CD4-positive, alpha-beta T cell treated with Interleukin-17A for 1 hour (primary cell): ENCODE measurements at regions not wholly inside any gene's neighbourhood (a gene's known extent, or its start where the extent isn't known, plus 50 kb on each side); places are given as distances from the start of the nearest gene placed in this dataset.
"Not testable (repeated sequence)": the region's sequence is repeated elsewhere in the genome, so short reads cannot be mapped to it uniquely, and the experiment has no call there.

ENCODE experiments used
- DNase-seq: peaks from one replicate; pipeline ENCODE4 v3.0.0-alpha.2; 2020

GRCh38 chr7:13742811-13743210, 246.7 kb downstream of the ETV1 start:
- DNase-seq = no peak

- DNase-seq = no peak
Observed at GRCh38 chr7:13743226-13743625, 246.2 kb downstream of the ETV1 start.

GRCh38 chr7:13745530-13745929, 243.9 kb downstream of the ETV1 start:
- no peak for DNase-seq

DNA sequence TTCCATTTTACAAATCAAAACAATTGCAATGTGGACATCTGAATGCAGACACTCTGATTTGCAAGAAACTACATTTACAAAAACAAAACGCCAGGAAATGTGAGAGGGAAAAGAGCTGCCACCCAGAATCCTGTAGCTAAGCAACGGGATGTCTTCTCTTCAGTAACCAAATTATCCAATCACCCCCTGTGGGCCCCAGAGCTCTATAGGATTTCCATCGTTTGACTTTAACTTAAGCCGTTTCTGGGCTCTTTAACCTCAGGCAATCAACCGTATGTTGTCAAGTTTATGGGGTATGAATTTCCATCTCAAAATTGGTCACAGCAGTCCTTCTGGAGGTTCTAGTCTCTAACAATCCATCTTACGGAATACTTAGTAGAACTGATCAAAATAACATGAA, 240.5 kb downstream of the ETV1 start:
- DNase-seq = no peak

DNA sequence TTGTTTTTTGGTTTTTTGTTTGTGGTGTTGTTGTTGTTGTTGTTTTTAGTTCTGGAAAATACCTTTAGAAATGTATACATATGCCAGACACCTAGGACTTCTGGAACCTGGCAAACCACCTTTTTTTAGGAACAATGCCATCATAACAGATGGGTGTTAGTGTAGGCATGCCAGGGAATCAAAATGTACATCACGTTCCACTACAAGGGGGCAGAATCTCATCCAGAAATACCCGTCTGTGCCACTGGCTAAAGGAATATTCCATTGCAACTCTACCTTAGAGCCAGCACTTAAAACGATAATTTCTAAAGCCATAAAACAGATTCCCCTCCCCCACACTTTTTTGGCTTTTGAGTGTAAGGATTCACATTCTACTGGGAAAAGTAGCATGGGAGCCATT, 239.8 kb downstream of the ETV1 start:
- no peak for DNase-seq

DNA sequence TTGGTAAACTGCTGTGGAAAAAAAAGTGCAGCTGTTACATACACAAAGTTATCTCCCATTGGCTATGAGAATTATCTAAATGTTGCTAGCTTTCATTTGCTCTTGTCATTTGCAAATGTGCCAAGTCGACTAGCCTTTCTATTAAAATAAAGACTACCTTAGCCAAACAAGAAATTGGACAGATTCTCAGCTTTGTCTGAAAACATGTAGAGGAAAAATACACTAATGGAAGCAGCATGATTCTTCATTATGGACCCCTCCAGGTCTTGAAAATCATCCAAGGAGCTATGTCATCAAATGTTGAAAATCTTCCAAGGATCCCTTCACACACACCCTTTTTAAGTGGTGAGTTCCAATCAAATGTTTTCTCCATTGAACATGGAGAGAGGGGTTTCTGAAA, 237.7 kb downstream of the ETV1 start:
- DNase-seq = no peak

DNA sequence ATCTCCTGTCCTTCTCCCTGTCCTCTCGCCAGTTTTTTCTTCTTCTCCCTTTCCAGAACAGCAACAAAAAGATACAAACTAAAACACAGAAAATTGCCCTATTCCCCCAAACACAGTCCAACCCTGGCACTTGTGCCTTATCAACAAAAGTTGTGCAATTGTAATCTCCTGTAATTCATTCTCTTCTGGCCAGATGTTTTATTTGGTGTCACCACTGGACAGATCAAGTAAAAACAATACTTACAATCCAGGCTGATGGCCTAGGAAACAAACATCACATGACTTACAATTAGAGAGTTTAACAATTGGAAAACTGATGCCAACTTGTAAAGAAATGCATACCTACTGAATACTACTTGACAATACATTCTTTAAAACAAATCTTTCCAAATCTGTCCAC, 231.6 kb downstream of the ETV1 start:
- no peak for DNase-seq

DNA sequence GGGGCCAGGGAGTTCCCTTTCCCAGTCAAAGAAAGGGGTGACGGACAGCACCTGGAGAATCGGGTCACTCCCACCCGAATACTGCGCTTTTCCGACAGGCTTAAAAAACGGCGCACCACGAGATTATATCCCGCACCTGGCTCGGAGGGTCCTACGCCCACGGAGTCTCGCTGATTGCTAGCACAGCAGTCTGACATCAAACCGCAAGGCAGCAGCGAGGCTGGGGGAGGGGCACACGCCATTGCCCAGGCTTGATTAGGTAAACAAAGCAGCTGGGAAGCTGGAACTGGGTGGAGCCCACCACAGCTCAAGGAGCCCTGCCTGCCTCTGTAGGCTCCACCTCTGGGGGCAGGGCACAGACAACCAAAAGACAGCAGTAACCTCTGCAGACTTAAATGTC, 223.6 kb downstream of the ETV1 start:
- not testable (repeated sequence) for DNase-seq

DNA sequence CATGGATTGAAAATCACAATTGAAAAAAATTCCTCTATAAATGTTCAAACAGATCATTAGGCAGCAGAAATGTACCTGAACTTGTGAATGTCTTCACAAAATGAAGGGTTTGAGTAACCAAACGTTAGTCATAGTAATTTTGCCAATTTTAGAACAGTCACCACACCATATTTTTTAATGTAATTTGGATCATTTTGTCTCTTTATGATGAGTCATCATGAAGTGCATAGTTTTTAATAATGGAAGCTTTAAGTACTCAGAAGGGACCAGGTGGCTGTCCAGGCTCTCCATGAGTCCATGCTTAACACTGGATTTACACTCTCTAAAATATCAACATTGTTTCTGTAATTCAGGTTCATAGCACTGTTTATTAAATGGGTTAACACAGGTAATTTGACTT, 219.2 kb downstream of the ETV1 start:
- DNase-seq = no peak

DNA sequence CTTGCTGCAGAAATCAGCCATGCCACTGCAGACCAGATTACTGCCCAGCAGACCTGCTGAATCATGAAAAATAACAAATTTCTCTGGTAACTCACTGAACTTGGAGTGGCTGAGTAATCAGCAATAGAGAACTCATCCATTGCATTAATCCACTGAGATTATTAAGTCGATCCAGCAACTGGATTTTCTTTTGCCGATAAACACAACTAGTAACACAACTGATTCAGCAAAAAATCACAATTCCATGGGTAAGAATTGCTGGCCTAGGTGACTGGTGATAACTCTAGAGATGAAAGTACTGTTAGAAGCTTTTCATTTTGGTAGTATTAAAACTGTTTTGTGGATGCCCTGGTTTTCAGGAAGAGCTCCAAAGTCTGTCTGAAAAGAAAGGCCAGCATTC, 214.5 kb downstream of the ETV1 start:
- no peak for DNase-seq

DNA sequence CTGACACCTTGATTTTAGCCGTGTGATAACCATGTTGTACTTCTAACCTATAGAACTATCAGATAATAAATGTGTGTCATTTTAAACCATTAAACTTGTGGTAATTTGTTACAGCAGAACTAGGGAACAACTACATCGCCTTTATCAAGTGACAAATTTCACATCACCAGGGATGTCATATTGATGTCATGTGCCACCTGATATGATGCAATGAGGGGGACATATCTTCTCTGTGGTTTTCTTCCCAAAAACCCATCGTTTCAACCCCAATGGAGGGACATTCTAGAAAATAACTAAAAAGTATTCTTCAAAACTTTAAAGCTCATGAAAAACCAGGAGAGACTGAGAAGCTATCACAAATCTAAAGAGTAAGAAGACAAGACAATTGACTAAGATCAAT, 212.2 kb downstream of the ETV1 start:
- no peak for DNase-seq

GRCh38 chr7:13778967-13779366, 210.5 kb downstream of the ETV1 start:
- no peak for DNase-seq

DNA sequence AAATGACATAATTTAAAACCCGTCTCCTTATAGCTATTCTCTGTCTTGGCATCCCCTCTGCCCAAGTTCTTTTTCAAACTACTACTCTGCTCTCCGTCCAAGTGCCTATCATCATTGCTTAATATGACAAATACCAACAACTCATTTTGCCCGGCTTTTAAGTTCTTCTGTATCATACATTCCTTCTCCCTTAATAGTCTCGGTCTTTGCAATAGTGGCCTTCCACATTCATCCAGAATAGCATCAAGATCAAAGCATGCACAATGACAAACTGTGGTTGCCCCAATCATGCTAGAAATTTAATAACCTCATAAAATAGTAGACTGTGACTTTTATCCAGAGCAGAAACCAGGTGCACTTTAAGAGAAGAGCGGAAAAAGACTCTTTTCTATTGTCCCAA, 198.9 kb downstream of the ETV1 start:
- no peak for DNase-seq

DNA sequence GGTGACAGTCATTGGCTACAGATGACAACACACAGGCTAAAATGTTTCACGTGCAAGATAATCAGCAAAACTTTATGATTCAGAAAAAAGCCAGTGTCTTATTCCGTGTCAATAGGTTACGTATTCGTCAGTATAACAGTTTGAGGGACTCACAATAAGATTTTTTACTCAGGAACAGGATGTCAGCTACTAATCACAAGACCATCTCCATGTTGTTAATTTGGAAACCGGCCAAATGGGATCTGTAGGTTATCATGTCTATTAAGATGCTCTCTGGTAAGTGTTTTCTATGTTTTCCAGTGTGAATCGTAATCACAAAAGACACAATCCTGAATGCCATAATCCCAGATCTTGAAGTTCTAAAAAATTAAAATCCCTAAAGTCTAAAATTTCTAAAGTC, 197.3 kb downstream of the ETV1 start:
- no peak for DNase-seq

DNA sequence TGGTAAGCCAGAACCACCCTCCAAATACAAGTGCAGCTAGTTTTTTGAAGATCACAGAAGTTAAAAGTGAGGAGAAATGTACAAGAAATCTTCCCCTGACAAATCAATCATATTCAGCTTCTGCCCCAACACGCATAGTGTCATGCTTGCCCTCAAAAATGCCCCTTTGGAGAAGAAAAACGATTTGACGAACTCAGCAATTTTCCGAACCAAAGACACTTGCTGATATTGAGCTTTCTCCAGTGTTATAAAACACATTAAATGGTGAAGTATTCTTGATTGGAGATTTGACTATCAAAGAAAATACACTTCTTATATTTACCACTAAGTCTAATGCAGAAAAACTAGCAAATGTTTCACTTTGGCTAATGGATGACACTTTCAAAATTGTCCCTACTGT, 195.5 kb downstream of the ETV1 start:
- DNase-seq = no peak

DNA sequence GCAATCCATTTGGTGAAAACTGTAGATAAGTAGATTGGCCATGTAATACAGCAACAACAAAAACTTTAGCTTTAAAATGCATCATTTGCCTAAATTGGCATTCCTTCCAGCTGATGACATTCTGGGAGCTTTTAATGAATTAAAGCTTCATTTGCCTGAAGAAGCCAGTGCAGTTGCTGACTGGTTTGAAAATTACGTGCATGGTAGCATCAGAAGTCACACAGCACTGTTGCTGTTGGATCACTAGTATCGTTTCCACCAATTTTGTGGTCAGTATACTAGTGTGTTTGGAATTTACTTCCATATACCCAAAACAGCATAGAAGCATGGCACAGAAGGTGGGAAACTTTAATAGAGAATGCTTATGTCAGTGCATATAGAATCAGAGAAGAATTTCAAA, 194.9 kb downstream of the ETV1 start:
- no peak for DNase-seq

- DNase-seq = no peak
Observed at GRCh38 chr7:13797545-13797944, 191.9 kb downstream of the ETV1 start.

DNA sequence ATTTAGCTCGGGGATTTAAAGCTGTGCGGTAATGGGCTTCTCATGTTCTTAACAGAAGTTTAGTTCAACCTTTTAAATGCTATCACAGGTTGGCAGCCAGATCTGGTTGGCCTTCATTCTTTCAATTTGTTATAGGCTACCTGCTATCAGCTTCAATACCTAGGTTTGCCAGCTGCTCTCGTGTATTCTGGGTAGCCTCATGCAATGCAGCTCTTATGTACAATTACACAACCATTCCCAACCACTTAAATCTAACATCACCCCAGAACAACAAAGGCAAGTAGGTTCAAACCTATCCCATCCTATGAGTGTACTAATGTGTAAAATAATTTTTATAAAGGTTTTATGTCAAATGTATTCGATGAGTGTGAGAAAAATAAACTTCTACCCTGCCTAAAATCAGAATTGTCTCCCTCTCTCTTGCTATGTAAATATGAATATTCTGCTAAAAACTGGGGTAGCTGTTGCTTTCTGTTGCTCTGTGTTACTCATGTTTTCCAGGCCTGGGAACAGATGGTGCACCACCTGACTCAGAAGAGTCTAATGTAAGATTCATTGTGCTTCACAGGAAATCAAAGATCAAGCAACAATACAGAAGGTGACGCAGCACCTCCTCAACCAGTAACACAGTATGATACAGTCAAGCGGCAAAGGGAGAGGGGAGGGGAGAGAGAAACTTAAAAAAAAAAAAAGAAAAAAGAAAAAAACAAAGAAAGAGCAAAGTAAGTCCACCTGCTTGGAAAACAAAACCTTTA, 188.6 kb downstream of the ETV1 start:
- DNase-seq = peak; percentile 11

DNA sequence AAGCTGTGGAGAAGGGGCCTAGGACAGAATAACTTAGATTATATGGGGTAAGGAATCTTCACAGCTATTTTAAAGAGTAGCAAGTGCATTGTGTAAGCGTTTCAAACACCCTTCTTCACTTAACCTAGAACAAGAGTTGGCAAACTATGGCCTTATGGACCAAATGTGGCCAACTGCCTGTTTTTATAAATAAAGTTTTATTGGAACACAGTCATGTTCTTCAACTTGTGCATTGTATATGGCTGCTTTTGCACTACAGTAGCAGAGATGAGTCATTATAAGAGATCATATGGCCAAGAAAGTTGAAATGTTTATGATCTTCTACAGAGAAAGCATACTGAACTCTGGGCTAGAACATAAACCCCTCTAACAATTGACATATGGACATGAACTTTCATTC, 187.8 kb downstream of the ETV1 start:
- no peak for DNase-seq

- DNase-seq = no peak
Observed at GRCh38 chr7:13802651-13803050, 186.8 kb downstream of the ETV1 start.

GRCh38 chr7:13803134-13803533, 186.3 kb downstream of the ETV1 start:
- no peak for DNase-seq

GRCh38 chr7:13806089-13806867, 183.2 kb downstream of the ETV1 start:
- DNase-seq = not testable (repeated sequence)

DNA sequence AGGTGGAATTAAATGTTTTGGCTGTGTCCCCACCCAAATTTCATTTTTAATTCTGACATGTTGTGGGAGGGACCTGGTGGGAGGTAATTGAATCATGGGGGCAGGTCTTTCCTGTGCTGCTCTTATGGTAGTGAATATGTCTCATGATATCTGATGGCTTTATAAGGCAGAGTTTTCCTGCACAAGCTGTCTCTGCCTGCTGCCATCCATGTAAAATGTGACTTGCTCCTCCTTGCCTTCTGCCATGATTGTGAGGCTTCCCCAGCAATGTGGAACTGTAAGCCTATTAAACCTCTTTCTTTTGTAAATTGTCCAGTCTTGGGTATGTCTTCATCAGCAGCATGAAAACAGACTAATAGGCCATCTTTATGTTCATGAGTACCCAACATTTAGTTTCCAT, 172.2 kb downstream of the ETV1 start:
- not testable (repeated sequence) for DNase-seq

DNA sequence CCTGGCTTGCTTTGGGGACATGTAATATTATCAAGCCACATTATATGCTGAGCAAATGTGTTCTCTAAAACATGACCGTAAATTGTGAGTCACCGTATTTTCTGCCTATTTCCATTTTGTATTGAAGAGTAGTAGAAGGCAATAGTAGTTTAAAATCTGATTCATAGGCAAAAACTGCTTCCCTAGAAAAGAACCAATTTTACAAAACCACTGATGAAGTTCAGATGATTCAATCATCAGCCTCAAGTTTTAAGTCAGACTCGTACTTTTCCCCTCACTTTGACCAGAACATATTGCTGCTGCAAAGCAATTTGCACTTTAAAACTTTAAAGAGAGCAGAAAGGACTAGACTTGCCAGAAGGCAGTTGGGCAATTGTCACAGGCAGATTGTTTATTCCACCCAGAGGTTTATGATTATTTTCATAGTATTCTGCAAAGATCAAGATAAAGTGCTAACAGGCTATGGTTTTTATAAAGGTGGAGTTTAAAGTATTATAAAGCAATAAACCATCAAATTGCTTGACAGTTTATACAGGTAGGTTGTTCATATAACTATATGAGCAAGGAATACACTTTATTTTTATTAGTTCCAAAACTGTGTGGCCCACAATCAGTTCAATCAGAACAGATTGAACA, 168.2 kb downstream of the ETV1 start:
- DNase-seq = no peak
